SH-SY5Y (cell line): ENCODE measurements at regions not wholly inside any gene's neighbourhood (a gene's known extent, or its start where the extent isn't known, plus 50 kb on each side); places are given as distances from the start of the nearest gene placed in this dataset.

Experiments used
- GATA2 ChIP-seq: IDR thresholded peaks from 2 replicates; pipeline ENCODE4 v1.6.1; 2011; ENCODE audit warnings: mild to moderate bottlenecking, low read depth, low read length
- GATA3 ChIP-seq: IDR thresholded peaks from 2 replicates; pipeline ENCODE4 v1.6.1; 2011; ENCODE audit warnings: low read depth, mild to moderate bottlenecking, low read length, moderate library complexity

DNA sequence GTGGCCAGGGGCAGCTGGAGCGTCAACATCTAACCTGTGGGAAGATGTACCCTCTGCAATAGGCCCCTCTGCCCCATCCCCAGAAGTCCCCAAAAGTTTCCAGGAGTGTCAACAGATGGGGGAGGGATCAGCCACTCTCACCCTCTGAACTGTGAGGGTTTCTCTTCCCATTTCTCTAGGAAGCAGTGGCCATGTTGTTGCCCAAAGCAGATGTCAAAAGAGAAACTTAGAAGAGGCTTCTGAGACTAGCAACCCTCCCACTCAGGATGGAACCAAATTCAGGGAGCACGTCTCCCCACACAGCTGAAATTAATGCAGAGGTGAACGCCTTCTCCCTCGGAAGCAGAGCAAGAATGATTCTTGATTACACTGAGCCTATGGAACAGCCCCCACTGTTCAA lies 70.3 kb downstream of the ARL4C start:
- TF ChIP-seq GATA2 (no peak), GATA3 (no peak)
